Bronchial epithelial cell (primary cell): ENCODE measurements at regions not wholly inside any gene's neighbourhood (a gene's known extent, or its start where the extent isn't known, plus 50 kb on each side); places are given as distances from the start of the nearest gene placed in this dataset.
"Not testable (repeated sequence)": the region's sequence is repeated elsewhere in the genome, so short reads cannot be mapped to it uniquely, and the experiment has no call there.

ENCODE experiments used
- DNase-seq: peaks from one replicate; pipeline ENCODE4 v3.0.0-alpha.2; 2010; ENCODE audit warnings: low read depth
- FAIRE-seq: peaks from 2 replicates; lab custom pipeline; 2011; peaks lifted over from hg19 to GRCh38; lab: Jason Lieb, UNC
- H3K27me3 ChIP-seq: 2 replicates; pipeline ENCODE4 v1.5.1; 2011; ENCODE audit warnings: low read length; ENCODE audit not compliant: control insufficient read depth, insufficient read depth
- H3K36me3 ChIP-seq: 2 replicates; pipeline ENCODE4 v1.5.1; 2011; ENCODE audit warnings: low read length; ENCODE audit not compliant: control insufficient read depth, insufficient read depth
- H3K4me3 ChIP-seq: 2 replicates; pipeline ENCODE4 v1.5.1; 2011; ENCODE audit warnings: mild to moderate bottlenecking, low read depth, low read length, control low read depth
- TF ChIP-seq, protein P1 (sequence below): IDR thresholded peaks from 2 replicates; pipeline ENCODE4 v1.5.1; 2011; ENCODE audit warnings: mild to moderate bottlenecking, moderate library complexity, low read length, control low read depth, inconsistent platforms; ENCODE audit not compliant: insufficient read depth, severe bottlenecking

DNA sequence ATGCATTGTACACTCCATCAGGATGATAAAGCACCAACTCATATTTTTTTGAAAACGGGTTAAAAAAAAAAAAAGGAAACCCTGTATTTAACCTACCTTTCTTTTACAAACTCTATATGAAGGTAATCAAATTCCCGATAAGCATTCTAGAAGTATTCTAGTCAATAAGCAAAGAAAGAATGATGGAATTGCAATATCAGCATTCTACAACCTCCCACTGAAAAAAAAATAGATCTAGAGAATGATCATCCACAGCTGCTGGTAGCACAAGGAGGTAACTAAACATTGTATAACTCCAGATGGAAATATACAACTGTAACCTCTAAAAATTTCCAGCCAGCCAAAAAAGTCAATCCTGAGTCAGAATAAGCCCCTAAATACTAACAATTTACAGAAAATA is 95.3 kb upstream of the DCC start:
- Histone ChIP-seq H3K4me3 (no peak overlapping the region), H3K27me3 (no peaks in the 10 kb centered on the region), H3K36me3 (no peaks in the 10 kb centered on the region)
- FAIRE-seq, result no peak
- DNase-seq, result no peak
- TF ChIP-seq, protein P1, sequence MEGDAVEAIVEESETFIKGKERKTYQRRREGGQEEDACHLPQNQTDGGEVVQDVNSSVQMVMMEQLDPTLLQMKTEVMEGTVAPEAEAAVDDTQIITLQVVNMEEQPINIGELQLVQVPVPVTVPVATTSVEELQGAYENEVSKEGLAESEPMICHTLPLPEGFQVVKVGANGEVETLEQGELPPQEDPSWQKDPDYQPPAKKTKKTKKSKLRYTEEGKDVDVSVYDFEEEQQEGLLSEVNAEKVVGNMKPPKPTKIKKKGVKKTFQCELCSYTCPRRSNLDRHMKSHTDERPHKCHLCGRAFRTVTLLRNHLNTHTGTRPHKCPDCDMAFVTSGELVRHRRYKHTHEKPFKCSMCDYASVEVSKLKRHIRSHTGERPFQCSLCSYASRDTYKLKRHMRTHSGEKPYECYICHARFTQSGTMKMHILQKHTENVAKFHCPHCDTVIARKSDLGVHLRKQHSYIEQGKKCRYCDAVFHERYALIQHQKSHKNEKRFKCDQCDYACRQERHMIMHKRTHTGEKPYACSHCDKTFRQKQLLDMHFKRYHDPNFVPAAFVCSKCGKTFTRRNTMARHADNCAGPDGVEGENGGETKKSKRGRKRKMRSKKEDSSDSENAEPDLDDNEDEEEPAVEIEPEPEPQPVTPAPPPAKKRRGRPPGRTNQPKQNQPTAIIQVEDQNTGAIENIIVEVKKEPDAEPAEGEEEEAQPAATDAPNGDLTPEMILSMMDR, result no peak

DNA sequence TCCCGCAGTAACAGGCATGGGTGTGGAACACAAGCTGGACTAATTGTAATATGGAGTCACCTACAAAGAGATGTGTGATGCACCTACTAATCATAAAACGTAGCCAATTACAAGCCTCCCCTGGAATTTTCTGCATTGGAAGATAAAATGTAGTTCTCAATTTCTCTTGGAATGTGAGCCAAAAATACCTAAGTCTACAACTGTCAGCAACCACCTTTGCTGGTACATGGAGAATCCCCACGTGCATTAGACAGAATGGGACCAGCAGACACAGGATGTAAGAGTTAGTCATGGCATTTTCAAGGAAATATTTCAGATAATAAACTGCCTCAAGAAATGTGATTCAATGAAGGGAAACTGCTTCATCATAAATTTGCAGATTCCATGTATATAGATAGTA is 85.6 kb upstream of the DCC start:
- FAIRE-seq, result no peak
- H3K36me3 ChIP-seq, result no peaks in the 10 kb centered on the region
- TF ChIP-seq, protein P1, result no peak
- no peaks in the 10 kb centered on the region for H3K27me3 ChIP-seq
- peak; percentile 73 for DNase-seq
- H3K4me3 ChIP-seq, result no peak overlapping the region

DNA sequence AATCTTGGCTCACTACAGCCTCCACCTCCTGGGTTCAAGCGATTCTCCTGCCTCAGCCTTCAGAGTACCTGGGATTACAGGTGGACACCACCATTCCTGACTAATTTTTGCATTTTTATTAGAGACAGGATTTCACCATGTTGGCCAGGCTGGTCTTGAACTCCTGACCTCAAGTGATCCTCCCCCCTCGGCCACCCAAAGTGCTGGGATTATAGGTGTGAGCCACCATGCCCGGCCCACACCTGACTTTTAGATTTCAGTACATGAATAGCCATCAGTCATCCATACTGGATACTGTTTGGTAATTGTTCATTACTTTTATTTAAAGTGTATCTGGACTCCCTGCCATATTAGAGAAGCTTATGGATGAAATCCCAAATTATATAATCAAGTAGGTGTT is 82.6 kb upstream of the DCC start:
- FAIRE-seq, H3K4me3 ChIP-seq, DNase-seq, H3K36me3 ChIP-seq, H3K27me3 ChIP-seq: not testable (repeated sequence)

DNA sequence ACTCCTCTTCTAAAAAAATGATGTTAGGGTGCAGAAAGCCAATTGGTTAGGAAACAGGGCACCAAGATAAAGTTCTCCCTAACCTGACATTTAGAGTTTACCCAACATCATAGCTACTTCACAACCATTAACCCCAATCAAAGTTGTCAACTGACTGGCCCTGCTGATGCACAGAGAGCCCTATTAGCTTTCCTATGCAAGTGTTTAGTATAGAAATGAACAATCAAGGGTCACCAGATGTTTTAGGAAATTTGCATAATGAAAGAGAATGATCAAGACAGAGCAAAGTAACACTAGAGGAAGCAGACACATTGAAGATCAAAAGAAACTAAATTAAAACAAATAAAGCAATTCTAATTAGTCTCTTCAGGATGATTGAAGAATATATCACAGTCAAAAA is 64.2 kb upstream of the DCC start:
- Histone ChIP-seq H3K4me3 (no peak overlapping the region), H3K27me3 (no peaks in the 10 kb centered on the region), H3K36me3 (no peaks in the 10 kb centered on the region)
- no peak for DNase-seq
- TF ChIP-seq, protein P1, result no peak
- no peak for FAIRE-seq

DNA sequence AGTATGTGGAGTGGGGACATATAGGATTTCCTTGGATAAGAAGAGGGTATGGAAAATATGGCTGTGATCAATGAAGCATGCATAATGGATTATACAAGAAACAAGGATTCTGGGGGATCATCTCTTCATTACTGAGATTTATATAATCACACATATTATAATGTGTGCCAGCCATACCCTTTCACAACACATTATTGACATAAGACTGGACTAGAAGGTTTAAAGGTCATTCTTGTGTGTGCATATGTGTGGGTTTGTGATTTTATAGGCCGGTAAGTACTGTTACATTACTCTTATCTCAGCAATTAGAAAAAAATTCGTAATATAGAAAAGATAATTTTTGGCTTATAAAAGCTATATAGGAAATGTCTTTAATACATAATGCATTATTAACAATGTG is 62.2 kb upstream of the DCC start:
- FAIRE-seq, result no peak
- DNase-seq, result no peak
- Histone ChIP-seq H3K4me3 (no peak overlapping the region), H3K27me3 (no peaks in the 10 kb centered on the region), H3K36me3 (no peaks in the 10 kb centered on the region)
- TF ChIP-seq, protein P1, result no peak

DNA sequence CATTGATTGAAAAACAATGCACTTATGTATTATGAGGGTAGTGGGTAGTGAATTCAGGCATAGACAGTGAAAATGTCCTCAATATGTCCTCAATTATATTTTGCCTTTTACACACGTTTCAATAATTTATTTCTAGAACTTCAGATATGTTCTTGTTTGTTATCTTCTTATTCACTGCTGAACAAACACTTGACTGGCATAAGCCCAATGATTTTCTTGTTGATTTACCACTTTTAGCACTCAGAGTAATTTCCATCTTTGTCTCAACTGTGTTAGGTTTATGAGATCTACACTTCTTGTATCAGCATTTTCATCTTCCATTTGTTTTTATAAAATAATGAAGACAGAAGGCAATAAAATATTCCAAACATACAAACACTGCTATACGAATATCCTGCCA is 61.8 kb upstream of the DCC start:
- no peak for FAIRE-seq

More for the DNA sequence above, 61.8 kb upstream of the DCC start:
- TF ChIP-seq, protein P1, result no peak
- Histone ChIP-seq H3K4me3 (no peak overlapping the region), H3K36me3 (no peaks in the 10 kb centered on the region), H3K27me3 (no peaks in the 10 kb centered on the region)
- no peak for DNase-seq
